ENCODE measurements at regions not wholly inside any gene's neighbourhood (a gene's known extent, or its start where the extent isn't known, plus 50 kb on each side); places are given as distances from the start of the nearest gene placed in this dataset.

GRCh38 chr2:14720739-14721138, 88.2 kb downstream of the LRATD1 start:
- no peak for TF ChIP-seq CTCF (IDR thresholded peaks at IDR 0.05)
- Histone ChIP-seq H3K27ac (no peak overlapping the region), H3K4me3 (ENCODE audit: low read depth in 1 of 2, low read length in 1 of 2) (no peak overlapping the region), H3K36me3 (no peaks in the 10 kb centered on the region), H3K4me1 (ENCODE audit: control insufficient read depth in 1 of 2, insufficient read depth in 1 of 2, low read depth in 1 of 2, low read length in 1 of 2) (no peaks in the 10 kb centered on the region), H3K9me3 (no peaks in the 10 kb centered on the region), H3K27me3 (no peaks in the 10 kb centered on the region)

DNA sequence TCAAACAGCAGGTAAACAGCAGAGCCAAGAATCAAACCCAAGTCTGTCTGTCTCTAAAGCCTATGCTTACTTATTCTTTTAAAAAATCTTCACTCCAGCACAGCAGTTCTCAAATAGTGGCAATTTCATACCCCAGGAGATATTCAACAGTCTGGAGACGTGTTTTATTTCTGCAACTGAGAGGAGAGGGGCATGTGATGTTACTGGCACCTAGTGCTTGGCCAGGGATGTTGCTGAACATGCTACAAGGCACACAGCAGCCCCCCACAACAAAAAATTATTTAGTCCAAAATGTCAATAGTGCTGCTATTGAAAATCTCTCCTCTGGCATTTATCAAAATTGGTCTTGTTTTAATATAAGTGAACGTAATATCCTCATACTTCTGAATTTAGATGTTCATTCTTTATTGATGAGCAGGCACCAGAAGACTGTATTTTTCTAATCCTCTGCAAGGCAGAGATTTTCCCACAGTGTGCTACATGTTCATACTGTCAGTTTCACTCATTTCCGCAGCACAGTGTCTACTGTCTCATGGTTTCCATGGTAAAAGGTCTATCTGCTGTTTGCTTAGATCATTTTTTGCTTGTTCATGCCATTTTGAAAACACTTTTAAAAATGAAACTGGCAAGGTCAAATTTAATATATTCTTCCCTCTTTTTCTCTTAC, 90.5 kb downstream of the LRATD1 start:
- no peak overlapping the region for H3K27ac ChIP-seq
- no peak overlapping the region for H3K4me3 ChIP-seq (ENCODE audit: low read depth in 1 of 2, low read length in 1 of 2)
- no peaks in the 10 kb centered on the region for H3K27me3 ChIP-seq
- no peaks in the 10 kb centered on the region for H3K36me3 ChIP-seq
- H3K9me3 ChIP-seq = no peaks in the 10 kb centered on the region
- no peaks in the 10 kb centered on the region for H3K4me1 ChIP-seq (ENCODE audit: control insufficient read depth in 1 of 2, insufficient read depth in 1 of 2, low read depth in 1 of 2, low read length in 1 of 2)
- TF ChIP-seq CTCF (IDR thresholded peaks at IDR 0.05) = no peak

- Histone ChIP-seq H3K27ac (no peak overlapping the region), H3K36me3 (no peaks in the 10 kb centered on the region), H3K4me1 (ENCODE audit: control insufficient read depth in 1 of 2, insufficient read depth in 1 of 2, low read depth in 1 of 2, low read length in 1 of 2) (no peaks in the 10 kb centered on the region), H3K4me3 (ENCODE audit: low read depth in 1 of 2, low read length in 1 of 2) (no peak overlapping the region), H3K9me3 (no peaks in the 10 kb centered on the region), H3K27me3 (no peaks in the 10 kb centered on the region)
- no peak for TF ChIP-seq CTCF (IDR thresholded peaks at IDR 0.05)
These were observed 91.2 kb downstream of the LRATD1 start for GRCh38 chr2:14723684-14724083.

DNA sequence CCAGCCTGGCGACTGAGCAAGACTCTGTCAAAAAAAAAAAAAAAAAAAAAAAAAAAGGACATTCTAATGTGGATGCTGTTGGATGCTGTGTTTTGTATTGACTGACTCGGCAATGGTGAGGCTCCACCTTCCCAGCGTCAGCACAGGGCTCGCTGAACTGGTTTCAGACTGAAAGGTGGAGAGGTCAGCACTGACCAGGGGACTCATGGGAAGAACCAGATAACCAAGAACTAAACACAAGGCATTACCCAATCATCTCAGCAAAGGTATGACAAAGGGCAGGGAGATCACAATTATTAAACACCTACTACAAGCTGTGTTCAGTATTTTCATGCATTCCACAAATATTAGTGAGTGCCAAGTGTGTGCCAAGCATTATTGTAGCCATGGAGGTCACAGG, 103.2 kb downstream of the LRATD1 start:
- H3K4me1 ChIP-seq (ENCODE audit: control insufficient read depth in 1 of 2, insufficient read depth in 1 of 2, low read depth in 1 of 2, low read length in 1 of 2) = no peaks in the 10 kb centered on the region
- H3K36me3 ChIP-seq = no peaks in the 10 kb centered on the region
- no peak overlapping the region for H3K4me3 ChIP-seq (ENCODE audit: low read depth in 1 of 2, low read length in 1 of 2)
- H3K27ac ChIP-seq = no peak overlapping the region
- no peak for TF ChIP-seq CTCF (IDR thresholded peaks at IDR 0.05)
- H3K9me3 ChIP-seq = no peaks in the 10 kb centered on the region
- H3K27me3 ChIP-seq = no peaks in the 10 kb centered on the region

DNA sequence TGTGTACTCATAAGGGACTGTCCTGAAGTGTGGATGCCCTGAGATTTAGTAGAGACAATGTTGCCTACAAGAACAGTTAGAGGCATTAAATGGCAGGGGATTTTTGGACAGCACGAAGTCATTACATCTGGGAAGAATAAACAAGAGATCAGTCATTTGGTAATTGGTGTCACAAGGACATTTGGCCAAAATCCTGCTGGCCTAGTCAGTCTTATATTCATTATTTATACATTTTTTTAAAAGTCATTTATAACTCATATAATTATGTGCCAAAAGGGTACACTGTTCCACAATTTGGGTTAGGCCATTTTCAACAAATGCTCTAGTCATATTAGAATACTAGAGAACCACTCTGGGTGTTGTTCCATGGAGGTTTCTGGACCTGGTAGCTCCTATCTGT, 104.7 kb downstream of the LRATD1 start:
- Histone ChIP-seq H3K9me3 (no peaks in the 10 kb centered on the region), H3K36me3 (no peaks in the 10 kb centered on the region), H3K27me3 (no peaks in the 10 kb centered on the region), H3K4me1 (ENCODE audit: control insufficient read depth in 1 of 2, insufficient read depth in 1 of 2, low read depth in 1 of 2, low read length in 1 of 2) (no peaks in the 10 kb centered on the region), H3K27ac (no peak overlapping the region), H3K4me3 (ENCODE audit: low read depth in 1 of 2, low read length in 1 of 2) (no peak overlapping the region)
- TF ChIP-seq CTCF (IDR thresholded peaks at IDR 0.05) = no peak

- TF ChIP-seq CTCF (IDR thresholded peaks at IDR 0.05) = no peak
- no peaks in the 10 kb centered on the region for H3K27me3 ChIP-seq
- H3K4me1 ChIP-seq (ENCODE audit: control insufficient read depth in 1 of 2, insufficient read depth in 1 of 2, low read depth in 1 of 2, low read length in 1 of 2) = no peaks in the 10 kb centered on the region
- peaks cover 3% of the 10 kb centered on the region for H3K9me3 ChIP-seq
- no peak overlapping the region for H3K27ac ChIP-seq
- H3K36me3 ChIP-seq = no peaks in the 10 kb centered on the region
- H3K4me3 ChIP-seq (ENCODE audit: low read depth in 1 of 2, low read length in 1 of 2) = no peak overlapping the region
These were observed 111.3 kb downstream of the LRATD1 start for GRCh38 chr2:14743861-14744260.
